Endothelial cell of umbilical vein (primary cell): ENCODE measurements at regions not wholly inside any gene's neighbourhood (a gene's known extent, or its start where the extent isn't known, plus 50 kb on each side); places are given as distances from the start of the nearest gene placed in this dataset.

Source experiments
- BruUV-seq: library from RNA; stranded (reverse); fragments of 400-500 nt; replicated peaks from 2 replicates; lab custom pipeline; 2021; lab: Mats Ljungman, UMichigan
- CTCF ChIA-PET: fragments of 300-600, 350-600 bp; sonication (Branson Sonifier 250); formaldehyde crosslinking; loops from one replicate; lab custom pipeline; 2021; ENCODE audit warnings: antibody characterized with exemption, inconsistent platforms; lab: Charles Lee
- POLR2A ChIA-PET: fragments of 300-600, 350-600 bp; sonication (Branson Sonifier 250); formaldehyde crosslinking; loops from one replicate; lab custom pipeline; 2021; ENCODE audit warnings: antibody characterized with exemption, inconsistent platforms; lab: Charles Lee
- DNase-seq: peaks from one replicate; pipeline ENCODE4 v3.0.0-alpha.2; 2011; ENCODE audit warnings: low read depth, low spot score
- FAIRE-seq: peaks from 2 replicates; lab custom pipeline; 2011; peaks lifted over from hg19 to GRCh38; lab: Jason Lieb, UNC
- H2AFZ ChIP-seq: 2 replicates; pipeline ENCODE4 v1.6.0; 2012; ENCODE audit warnings: low read depth, low read length, control low read depth, inconsistent platforms
- H3K27ac ChIP-seq: 2 replicates; pipeline ENCODE4 v1.5.1; 2011; ENCODE audit warnings: low read depth, mild to moderate bottlenecking, control low read depth, low read length, moderate library complexity; ENCODE audit not compliant: insufficient read depth
- H3K27me3 ChIP-seq, 2 experiments: 2 replicates each; pipeline versions ENCODE4 v1.6.0 to v1.6.1; 2011; ENCODE audit warnings: low read length in 2 of 2, mixed read lengths in 1 of 2; ENCODE audit not compliant: control insufficient read depth in 2 of 2, insufficient read depth in 2 of 2
- H3K36me3 ChIP-seq, 2 experiments: 2 replicates in 1 of 2; 3 replicates in 1 of 2; pipeline ENCODE4 v1.5.1; 2011; ENCODE audit warnings: low read length in 2 of 2, mild to moderate bottlenecking in 1 of 2, moderate library complexity in 1 of 2; ENCODE audit not compliant: control insufficient read depth in 2 of 2, insufficient read depth in 2 of 2; ENCODE audit errors: extremely low read depth in 1 of 2
- H3K4me1 ChIP-seq: 3 replicates; pipeline ENCODE4 v1.5.1; 2011; ENCODE audit warnings: mild to moderate bottlenecking, low read length; ENCODE audit not compliant: control insufficient read depth, insufficient read depth; ENCODE audit errors: extremely low read depth
- H3K4me2 ChIP-seq: 2 replicates; pipeline ENCODE4 v1.6.1; 2011; ENCODE audit warnings: low read length, control low read depth, mixed read lengths; ENCODE audit not compliant: insufficient read depth
- H3K4me3 ChIP-seq, 3 experiments: fragments of 200-600 bp in 1 of 3; sonication (generic), shearing (Covaris generic) in 1 of 3; replicated peaks in 1 of 3; 2 replicates each; pipeline ENCODE4 v1.5.1; 2011 to 2016; ENCODE audit warnings: control low read depth in 3 of 3, low read length in 3 of 3, mild to moderate bottlenecking in 2 of 3, inconsistent platforms in 1 of 3, low read depth in 1 of 3, moderate library complexity in 1 of 3; ENCODE audit not compliant: insufficient read depth in 1 of 3
- H3K79me2 ChIP-seq: 2 replicates; pipeline ENCODE4 v1.6.0; 2012; ENCODE audit warnings: low read length, inconsistent platforms; ENCODE audit not compliant: control insufficient read depth, insufficient read depth
- H3K9ac ChIP-seq: replicated peaks from 2 replicates; pipeline ENCODE3; 2011; ENCODE audit warnings: low read length, control low read depth; ENCODE audit not compliant: insufficient read depth; ENCODE audit errors: extremely low read depth
- H3K9me1 ChIP-seq: replicated peaks from 3 replicates; pipeline ENCODE4 v1.6.0; 2011; ENCODE audit warnings: mild to moderate bottlenecking, low read length; ENCODE audit not compliant: control insufficient read depth, insufficient read depth; ENCODE audit errors: extremely low read depth
- H3K9me3 ChIP-seq: replicated peaks from 2 replicates; pipeline ENCODE4 v1.5.1; 2012; ENCODE audit warnings: low read length, inconsistent platforms; ENCODE audit not compliant: control insufficient read depth, insufficient read depth
- H4K20me1 ChIP-seq: replicated peaks from 2 replicates; pipeline ENCODE3; 2011; ENCODE audit warnings: mild to moderate bottlenecking, low read length; ENCODE audit not compliant: control insufficient read depth, insufficient read depth; ENCODE audit errors: extremely low read depth
- CTCF ChIP-seq, 2 donors: IDR thresholded peaks; 1 replicate in 1 of 2; 2 replicates in 1 of 2; pipeline ENCODE4 v1.5.1; 2011; ENCODE audit warnings: low read length in 2 of 2, mild to moderate bottlenecking in 2 of 2, moderate library complexity in 2 of 2, control low read depth in 1 of 2, inconsistent platforms in 1 of 2, low read depth in 1 of 2; ENCODE audit not compliant: insufficient read depth in 1 of 2; ENCODE audit errors: extremely low read depth in 1 of 2
- EZH2 ChIP-seq: IDR thresholded peaks from 2 replicates; pipeline ENCODE4 v1.6.1; 2012; ENCODE audit warnings: borderline replicate concordance, low read depth, mild to moderate bottlenecking, moderate library complexity, low read length, inconsistent platforms; ENCODE audit not compliant: severe bottlenecking
- FOS ChIP-seq: IDR thresholded peaks from 2 replicates; pipeline ENCODE4 v1.6.1; 2011; ENCODE audit warnings: mild to moderate bottlenecking, low read length, moderate library complexity, borderline replicate concordance; ENCODE audit not compliant: insufficient read depth
- GATA2 ChIP-seq: IDR thresholded peaks from 2 replicates; pipeline ENCODE4 v1.7.0; 2011; ENCODE audit warnings: low read depth, mild to moderate bottlenecking, moderate library complexity, mixed read lengths, low read length; ENCODE audit not compliant: insufficient read length, insufficient read depth
- JUN ChIP-seq: IDR thresholded peaks from 2 replicates; pipeline ENCODE4 v1.6.1; 2011; ENCODE audit warnings: borderline replicate concordance, low read depth; ENCODE audit not compliant: insufficient read length, insufficient read depth
- MYC ChIP-seq: IDR thresholded peaks from one replicate; pipeline ENCODE4 v1.6.1; 2011; ENCODE audit warnings: mild to moderate bottlenecking, low read depth, low read length
- POLR2A ChIP-seq: IDR thresholded peaks from 2 replicates; pipeline ENCODE4 v1.6.1; 2012; ENCODE audit warnings: low read depth, mild to moderate bottlenecking, control low read depth, low read length
- POLR2AphosphoS5 ChIP-seq: IDR thresholded peaks from 2 replicates; pipeline ENCODE4 v1.6.1; 2012; ENCODE audit warnings: low read depth, mild to moderate bottlenecking, control low read depth, low read length, moderate library complexity; ENCODE audit not compliant: insufficient read depth
- dilution Hi-C: fragments of 300-500 bp; cut with MboI; formaldehyde crosslinking; loops from one replicate; pipeline ENCODE4 v1.15.0; 2019; ENCODE audit warnings: low sequenced_read_pairs; ENCODE audit not compliant: extremely low pct_ligation_motif_present
- intact Hi-C: fragments of 100-400 bp; cut with micrococcal nuclease; formaldehyde crosslinking; loops from one replicate; pipeline ENCODE4 v1.10.0; 2022
- TF ChIP-seq, protein P1 (sequence below): IDR thresholded peaks from 2 replicates; pipeline ENCODE4 v1.6.1; 2011; ENCODE audit not compliant: insufficient read depth, insufficient read length

DNA sequence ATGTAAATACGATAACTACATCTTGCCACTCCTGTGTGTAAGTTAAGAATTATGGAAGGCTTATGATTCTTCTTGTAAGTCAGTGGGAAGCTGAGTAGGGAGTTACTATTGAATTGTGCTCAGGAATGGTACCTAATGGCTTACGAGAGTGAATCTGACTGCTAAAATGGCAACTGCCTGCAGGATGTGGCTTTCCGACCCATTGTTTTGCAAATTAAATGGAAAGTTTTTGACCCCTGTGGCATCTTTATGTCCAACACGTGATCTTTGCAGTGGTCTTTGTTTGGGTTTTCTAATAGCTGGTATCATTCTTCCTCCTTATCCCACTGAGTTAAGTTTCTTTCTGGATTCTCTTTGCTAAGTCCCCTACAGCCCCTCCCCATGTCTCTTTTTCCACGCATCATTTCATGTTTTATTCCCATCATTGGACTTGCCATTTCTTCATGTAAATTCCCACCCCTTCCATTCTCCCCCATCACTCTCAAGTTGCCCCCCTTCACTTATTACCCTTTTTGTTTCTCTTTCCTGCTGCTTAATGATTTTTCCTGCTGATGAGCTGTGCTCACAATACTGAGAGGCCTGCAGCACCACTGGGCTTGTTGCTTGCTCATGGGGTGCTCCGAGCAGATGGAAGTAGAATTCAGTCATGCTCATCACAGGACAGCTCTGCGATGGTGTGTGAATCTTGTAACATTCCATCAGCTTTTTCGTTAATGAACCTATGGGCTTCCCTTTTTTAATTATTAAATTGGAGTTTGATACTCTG lies 428.2 kb upstream of the IL12A start:
- dilution Hi-C loops (no loop called here), intact Hi-C loops (no loop called here)
- Histone ChIP-seq H3K36me3 (no peaks in the 10 kb centered on the region), H3K79me2 (no peaks in the 10 kb centered on the region), H3K9ac (no peak overlapping the region), H2AFZ (no peak overlapping the region), H3K27ac (no peak overlapping the region), H3K4me1 (peaks cover 4% of the 10 kb centered on the region), H3K4me3 (no peak overlapping the region), H3K9me3 (no peaks in the 10 kb centered on the region), H3K27me3 (peaks cover 2 to 14% of the 10 kb centered on the region in 2 experiments), H4K20me1 (no peaks in the 10 kb centered on the region), H3K9me1 (no peaks in the 10 kb centered on the region), H3K4me2 (peak overlapping the region; percentile 32)
- ChIA-PET POLR2A (no interaction called here), CTCF (interaction anchor here (0.6 to 3.5 kb wide), 3 partner anchors 26 to 96 kb away, joined by 3 to 12 read pairs (median 3); no protein-coding TSS in a partner anchor)
- TF ChIP-seq MYC (no peak), CTCF (IDR thresholded peaks at IDR 0.05; ENCODE audit: extremely low read depth in 1 of 2, insufficient read depth in 1 of 2, low read depth in 1 of 2, low read length in 2 of 2) (no peak), JUN (no peak), GATA2 (no peak), POLR2AphosphoS5 (no peak), POLR2A (no peak), FOS (no peak), EZH2 (no peak)
- TF ChIP-seq, protein P1, sequence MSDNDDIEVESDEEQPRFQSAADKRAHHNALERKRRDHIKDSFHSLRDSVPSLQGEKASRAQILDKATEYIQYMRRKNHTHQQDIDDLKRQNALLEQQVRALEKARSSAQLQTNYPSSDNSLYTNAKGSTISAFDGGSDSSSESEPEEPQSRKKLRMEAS: no peak
- no peak for FAIRE-seq
- DNase-seq: no peak
- no TSS peak for BruUV-seq
